GM21723 (cell line): ENCODE measurements at regions not wholly inside any gene's neighbourhood (a gene's known extent, or its start where the extent isn't known, plus 50 kb on each side); places are given as distances from the start of the nearest gene placed in this dataset.
"Not testable (repeated sequence)": the region's sequence is repeated elsewhere in the genome, so short reads cannot be mapped to it uniquely, and the experiment has no call there.

Source experiments
- ATAC-seq: cut with Tn5 transposase; IDR thresholded peaks from one replicate; pipeline ENCODE4 v1.9.1; 2021; ENCODE audit warnings: mild to moderate bottlenecking, moderate library complexity; ENCODE audit not compliant: unreplicated experiment

DNA sequence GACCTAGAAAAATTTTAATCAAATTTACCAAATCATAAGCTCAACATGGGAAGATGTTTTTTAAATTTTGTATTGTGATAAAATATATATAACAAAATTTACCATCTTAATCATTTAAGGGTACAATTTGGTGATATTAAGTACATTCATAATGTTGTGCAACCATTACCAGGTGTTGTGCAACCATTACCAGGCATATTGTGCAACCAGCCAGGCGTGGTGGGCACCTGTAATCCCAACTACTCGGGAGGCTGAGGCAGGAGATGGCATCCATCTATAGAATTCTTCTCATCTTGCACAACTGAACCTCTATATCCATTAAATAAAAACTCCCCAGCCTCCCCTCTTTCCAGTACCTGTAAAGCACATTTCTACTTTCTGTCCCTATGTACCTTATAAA, 124.5 kb upstream of the SLC13A1 start:
- no peak for ATAC-seq

DNA sequence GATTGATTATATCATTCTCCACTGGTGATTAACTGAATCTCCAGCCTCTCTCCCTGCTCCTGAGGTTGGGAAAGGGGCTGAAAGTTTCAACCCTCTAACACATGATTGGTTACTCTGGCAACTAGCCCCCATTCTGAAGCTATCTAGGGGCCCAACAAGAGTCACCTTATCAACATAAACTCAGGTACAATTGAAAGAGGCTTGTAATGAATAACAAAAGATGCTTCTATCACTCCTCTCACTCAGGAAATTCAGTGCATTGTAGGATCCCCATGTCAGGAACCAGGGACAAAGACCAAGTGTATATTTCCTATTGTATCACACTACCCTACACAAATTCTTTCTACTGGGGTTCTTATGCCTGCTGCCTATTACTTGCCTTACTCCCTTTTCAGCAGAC, 123.9 kb upstream of the SLC13A1 start:
- no peak for ATAC-seq

DNA sequence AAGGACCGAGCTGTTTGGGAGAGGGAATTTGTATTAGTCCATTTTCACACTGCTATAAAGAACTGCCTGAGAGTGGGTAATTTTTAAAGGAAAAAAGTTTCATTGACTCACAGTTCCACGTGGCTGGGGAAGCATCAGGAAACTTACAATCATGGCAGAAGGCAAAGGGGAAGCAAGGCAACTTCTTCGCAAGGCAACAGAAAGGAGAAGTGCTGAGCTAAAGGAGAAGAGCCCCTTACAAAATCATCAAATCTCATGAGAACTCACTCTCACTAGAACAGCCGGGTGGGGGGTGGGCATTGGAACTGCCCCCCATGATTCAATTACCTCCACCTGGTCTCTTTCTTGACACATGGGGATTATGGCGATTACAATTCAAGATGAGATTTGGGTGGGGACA, 121.8 kb upstream of the SLC13A1 start:
- ATAC-seq = not testable (repeated sequence)

DNA sequence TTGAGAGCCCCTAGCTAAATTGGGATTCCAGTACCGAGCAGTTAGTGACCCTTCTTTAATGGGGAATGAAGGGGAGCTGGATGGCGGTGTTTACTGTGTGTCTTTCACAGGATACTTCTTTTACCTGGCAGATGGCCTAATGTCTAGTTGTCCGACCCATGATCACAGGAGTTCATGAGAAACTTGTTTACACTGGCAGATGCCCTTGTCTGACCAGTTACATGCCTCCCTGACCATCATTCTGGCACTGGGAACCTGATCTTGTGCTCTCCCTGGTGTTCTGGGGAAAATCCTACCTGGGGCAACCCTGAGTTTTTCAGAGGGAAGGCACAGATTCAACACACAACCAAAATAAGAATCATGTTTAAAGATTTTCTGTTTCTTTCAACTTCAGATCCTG, 120.1 kb upstream of the SLC13A1 start:
- ATAC-seq = no peak

DNA sequence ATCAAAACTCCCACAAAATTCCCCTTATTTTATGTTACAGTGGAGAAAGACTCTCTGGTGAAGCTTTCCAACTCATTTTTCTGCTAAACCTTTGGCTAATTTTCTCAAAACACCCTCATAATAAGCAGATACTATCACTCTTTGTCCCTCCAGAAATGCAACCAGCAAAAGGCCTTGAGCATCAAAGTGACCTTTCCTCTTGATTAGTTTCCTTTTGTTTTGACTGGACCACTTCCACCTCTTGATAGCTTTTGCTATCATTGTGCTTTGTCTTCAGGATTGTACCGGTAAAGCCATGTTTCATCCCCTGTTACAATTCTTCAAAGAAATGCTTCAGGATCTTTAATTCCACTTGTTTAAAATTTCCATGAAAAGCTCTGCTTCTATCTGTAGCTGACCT, 115.1 kb upstream of the SLC13A1 start:
- no peak for ATAC-seq

DNA sequence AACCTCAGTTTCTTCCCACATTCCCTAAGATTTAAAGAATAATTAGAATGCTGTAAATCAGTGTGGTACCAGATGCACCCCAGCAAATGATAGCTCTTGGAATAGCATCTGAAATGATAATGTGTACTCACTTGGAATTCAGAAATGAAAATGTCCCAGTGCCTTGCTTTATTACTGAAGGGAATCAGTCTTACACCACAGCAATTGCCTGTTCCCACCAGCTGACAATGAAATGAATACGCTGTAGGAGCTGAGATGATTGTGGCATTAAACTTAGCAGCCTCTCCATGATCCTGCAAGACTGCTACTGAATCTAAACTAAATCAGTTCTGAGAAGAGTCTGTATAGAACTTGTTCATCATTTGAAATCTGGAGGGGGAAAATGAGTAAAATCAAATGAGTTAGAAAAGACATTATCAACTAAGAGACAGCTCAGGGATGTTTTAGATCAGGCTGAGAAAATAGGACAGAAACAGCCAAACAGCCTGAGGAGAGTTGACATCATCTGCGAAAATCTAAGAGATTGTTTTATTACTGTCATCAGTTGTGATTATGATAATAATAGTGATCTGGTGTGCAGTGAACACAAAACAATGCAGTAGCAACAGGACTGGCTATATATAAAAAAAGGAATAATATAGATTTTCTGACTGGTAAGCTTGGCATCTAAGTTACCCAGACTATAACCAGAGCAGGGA, 108.6 kb upstream of the SLC13A1 start:
- ATAC-seq = no peak

DNA sequence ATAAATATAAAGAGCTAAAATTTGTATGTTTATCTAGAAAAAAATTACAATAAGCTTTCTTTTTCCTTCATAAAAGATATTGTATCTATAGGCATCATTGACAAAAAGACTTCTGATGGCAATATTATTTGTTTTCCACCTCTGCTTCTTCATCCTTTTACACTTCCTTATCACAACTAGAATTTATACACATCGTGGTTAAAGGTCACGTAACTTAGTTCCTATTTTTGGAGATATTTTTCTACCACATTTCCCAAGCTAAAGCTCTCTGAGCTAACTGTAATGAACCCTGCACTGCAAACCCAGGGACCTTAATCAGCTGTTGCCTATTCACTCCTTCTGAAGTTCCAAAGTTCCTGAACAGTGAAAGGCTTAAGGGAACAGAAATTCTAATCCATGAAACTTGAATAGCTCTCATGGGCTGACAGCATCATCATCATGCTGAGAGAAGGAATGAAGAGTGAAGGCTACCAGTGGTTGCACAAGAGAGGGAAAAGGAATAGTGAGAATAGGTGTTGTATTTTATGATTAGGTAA, 106.1 kb upstream of the SLC13A1 start:
- ATAC-seq = no peak

DNA sequence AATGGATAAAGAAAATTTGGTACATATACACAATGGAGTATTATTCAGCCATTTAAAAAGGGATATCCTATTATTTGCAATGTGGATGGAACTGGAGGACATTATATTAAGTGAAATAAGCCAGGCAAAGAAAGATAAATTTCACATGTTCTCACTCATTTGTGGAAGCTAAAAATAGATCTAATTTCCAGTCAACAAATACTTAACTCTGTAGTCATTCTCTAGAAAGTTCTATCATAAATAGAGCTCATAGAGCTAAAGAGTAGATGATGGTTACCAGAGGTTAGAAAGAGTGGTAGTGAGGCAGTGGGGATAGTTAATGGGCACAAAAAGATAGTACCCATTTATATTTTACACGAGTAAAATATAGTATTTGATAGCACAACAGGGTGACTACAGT, 104.2 kb upstream of the SLC13A1 start:
- no peak for ATAC-seq

DNA sequence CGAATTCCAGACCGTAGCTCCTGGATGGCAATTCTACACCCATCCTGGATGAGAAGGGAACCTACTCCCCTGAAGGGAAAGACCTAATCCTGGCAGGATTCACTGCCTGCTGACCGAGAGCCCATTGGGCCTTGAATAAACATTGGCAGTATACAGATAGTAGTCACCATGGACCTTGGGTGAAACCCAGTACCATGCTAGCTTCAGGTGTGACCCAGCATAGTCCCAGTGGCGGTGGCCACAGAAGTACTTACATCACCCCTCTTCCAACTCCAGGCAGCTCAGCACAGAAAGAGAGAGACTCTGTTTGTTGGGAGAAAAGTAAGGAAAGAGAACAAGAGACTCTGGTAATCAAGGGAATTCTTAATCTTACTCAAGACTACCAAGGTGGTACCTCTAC, 97.2 kb upstream of the SLC13A1 start:
- no peak for ATAC-seq

DNA sequence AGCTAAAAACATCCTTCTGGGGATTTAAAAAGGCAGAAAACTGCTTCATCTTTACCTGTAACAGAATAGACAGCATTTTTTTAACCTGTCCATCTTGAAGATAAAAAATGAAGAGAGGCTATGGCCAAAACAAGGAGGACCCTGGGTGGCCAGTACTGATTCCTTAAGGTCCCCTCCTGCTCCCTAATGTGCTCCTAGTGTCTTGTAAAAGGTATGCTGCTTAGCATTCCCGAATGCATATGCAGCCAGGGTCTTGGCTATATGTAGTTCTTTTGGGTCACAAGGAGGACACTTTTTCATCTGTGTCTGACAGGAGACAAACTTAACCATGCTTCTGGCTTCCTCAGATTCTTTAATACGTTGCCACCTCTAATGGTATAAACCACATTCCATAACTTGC, 93.9 kb upstream of the SLC13A1 start:
- no peak for ATAC-seq

DNA sequence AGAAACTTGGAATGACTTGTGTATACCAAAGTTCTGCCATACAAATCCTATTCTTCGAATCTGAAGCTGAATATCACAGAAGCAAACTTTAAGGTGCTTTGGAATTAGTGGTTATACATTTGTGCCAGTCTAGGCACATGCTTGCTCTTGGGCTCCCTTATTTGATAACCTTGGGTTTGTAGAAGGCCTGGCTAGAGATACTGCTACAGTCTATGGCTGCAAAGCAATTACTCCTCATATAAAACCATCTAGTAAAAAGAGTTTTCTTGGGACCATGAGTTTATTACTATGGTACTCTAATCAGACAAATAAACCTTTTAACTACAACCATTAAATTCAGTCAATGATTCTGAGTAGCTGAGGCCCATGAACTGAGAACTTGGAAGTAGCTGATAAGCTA, 92.5 kb upstream of the SLC13A1 start:
- ATAC-seq = no peak

DNA sequence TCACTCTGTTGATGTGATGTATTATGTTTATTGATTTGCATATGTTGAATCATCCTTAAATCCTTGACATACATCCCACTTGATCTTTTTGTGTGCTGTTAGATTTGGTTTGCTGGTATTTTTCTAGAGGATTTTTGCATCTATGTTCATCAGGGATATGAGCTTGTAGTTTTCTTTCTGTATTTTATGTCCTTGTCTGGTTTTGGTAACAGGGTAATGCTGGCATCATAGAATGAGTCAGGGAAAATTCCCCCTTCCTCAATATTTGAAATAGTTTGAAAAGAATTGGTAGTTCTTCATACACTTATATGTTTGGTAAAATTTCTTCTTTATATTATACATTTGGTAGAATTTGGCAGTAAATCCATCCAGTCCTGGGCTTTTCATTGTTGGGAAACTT, 89.4 kb upstream of the SLC13A1 start:
- ATAC-seq = no peak

DNA sequence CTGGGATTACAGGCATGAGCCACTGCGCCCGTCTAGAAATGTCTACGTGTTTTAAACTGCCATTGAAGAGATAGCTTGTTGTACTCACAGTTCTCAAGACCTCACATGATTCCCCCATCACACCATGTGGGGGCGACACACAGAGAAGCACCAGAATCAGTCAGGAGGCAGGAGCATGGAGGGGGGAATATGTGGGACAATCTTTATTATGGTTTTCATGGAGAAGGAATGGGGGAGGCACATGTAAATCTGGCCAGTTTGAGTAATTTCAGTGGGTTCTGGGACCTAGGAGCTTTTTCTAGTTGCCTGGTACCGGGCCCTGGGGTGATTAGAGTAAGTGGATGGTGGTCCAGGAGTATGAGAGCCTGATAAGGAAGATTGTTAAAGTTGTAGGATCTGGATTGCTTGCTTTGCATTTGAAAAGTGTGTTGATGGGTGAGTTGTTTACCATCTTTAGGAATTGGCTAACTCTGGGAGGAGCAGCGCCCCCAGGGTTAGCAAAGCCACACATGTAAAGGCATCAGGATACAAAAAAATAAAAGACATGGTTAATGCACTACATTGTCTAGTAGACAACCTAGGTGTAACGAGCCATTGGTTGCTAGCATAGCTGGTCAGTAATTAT, 85.4 kb upstream of the SLC13A1 start:
- no peak for ATAC-seq

DNA sequence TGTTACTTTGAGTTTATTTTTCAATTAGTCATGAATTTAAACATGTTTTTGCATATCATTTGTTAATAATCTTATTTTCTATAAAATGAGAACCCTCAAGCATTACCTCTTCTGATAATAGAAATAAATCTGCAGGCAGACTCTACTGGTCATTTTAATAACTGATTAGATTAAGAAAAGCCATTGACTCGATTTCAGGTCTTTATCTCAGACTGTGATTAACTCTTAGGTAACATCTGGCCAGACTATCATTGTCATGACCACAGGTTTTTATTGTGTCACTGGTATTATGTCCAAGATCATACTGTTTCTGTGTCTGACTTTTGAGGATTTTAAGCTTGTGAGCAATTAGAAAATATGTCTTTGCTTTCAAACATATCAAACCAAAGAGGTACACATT, 83.6 kb upstream of the SLC13A1 start:
- no peak for ATAC-seq

DNA sequence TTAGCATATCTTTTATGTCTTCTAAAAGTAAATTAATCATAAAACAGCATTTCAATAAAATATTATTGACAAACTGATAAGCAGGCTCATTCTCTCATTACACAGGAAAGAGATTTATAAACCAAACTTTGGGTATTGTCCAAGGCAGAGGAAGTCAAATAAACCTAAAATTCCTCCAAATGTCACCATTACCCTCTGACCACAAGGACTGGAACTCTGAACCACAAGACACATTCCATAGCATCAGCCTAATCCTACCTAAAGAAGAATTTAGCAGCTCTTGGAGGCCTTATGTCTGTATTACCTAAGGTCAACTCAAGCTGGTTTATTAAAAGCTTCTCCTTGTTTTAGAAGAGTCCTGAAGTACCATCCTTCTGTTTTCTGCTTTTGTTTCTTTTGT, 82.4 kb upstream of the SLC13A1 start:
- no peak for ATAC-seq

DNA sequence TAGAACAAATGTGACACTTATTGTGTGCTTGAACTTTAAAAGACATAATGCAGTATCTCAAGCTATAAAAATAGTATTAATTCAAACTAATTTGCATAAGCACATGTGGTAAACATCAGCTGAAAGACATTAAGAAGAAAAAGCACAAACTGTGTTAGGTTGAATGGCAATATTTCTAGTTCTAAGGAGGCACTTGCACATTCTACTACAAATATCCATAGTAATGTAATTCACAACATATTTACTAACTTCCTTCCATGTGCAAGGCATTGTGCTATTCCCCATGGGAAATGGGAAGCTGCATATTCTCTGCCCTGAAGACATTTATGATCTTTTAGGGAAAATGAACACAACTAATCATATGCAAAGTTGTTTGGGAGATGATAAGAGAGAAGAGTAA, 80.2 kb upstream of the SLC13A1 start:
- no peak for ATAC-seq

DNA sequence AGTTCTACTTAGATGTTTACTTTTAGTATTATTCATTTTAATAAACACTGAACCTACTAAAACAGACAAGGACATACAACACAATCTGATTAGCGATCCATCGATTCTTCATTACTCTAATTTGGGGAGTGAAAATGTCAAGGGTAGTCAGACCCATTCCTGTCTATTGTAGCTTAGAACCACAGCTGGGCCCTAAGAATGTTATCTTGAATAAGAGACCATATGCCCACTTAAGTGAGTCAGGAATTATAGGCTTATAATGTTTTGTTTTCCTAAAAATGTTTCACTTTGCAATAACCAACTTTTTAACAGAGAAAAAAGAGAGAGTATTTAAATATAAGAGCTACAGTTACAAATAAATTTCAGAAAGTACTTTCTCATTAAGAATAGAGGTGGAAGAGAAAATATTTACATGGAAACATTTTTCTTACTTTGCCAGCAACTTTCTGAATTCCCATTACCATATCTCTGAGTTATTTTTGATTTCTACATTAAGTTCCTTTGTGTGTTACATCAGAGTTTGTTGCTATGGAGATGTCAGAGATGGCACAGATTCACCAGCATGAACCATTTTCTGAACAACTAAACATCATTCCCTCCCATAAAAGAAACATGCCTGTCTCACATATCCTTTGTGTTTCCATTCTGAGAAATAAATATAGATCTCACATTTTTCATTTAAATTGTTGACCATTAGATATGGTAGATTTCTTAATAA, 75.4 kb upstream of the SLC13A1 start:
- ATAC-seq = no peak

DNA sequence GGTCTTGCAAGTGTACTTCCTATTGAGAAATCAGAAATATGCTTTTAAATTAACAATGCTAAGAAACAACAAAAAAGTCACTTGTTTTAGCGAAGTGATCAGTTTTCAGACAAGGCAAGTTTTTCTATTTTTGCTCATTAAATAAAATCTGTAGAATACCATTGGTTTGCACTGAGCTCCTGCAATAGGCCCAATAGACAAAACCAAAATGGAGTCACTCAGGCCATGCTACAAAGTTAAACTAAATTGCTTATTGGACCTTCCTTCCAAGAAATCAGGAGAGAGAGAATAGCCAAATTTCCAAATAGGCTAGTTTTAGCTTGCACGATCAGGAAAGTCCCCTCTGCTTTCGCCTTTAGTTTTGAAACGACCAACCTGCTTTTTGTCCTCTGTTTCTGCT, 73.4 kb upstream of the SLC13A1 start:
- no peak for ATAC-seq

DNA sequence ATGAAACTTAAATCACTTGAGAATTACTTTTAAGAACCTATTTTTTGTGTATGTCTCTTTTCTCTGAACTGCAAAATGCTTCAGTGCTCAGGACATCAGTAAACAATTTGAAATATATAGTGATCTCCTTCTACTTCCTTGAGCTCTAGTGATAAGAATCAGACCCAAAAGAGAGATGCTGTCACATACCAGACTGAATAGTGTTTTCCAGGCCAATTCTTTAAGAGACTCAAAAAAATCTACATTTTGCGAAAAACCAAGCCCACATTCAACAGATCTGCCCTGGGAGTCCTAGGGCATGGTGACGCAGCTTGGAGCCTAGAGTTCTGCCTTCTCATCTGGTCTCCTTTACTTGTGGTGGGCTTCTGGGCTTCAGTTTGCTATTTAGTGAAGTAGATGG, 72.1 kb upstream of the SLC13A1 start:
- no peak for ATAC-seq

DNA sequence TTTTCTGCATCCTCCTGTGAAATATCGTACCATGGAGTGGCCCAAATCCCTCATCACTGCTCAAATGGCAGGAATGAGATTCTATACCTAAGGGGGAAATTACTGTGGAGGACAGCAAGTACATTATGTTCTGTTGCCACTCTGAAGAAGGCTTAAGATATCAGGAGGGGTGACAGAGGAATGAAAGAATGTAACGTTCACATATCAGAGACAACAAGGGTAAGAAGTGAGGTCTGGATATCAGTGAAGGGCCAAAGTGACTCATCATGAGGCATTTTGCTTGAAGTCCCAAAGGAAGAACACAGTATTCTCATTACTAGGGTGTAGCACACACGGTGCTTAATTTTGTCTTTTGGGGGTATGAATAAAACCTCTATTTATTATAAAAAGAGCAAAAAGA, 71.5 kb upstream of the SLC13A1 start:
- no peak for ATAC-seq

DNA sequence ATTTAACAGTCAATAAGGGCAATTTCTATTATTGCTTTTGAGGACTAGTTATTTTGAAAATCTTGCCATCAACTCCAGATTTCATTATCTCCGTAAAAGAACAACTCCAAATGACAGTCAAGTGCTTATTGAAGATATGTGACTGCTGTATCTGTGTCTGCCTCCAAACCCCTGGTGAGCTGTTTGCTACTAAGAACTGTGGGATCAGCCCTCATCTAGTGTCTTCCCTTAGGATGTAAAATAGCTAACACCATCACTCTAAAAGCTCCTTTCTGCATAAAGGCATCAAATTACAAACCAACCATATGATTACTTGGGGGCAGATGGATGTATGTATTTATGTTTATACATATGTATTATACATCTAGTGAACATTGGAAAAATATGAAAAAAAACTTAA, 70.8 kb upstream of the SLC13A1 start:
- ATAC-seq = no peak

DNA sequence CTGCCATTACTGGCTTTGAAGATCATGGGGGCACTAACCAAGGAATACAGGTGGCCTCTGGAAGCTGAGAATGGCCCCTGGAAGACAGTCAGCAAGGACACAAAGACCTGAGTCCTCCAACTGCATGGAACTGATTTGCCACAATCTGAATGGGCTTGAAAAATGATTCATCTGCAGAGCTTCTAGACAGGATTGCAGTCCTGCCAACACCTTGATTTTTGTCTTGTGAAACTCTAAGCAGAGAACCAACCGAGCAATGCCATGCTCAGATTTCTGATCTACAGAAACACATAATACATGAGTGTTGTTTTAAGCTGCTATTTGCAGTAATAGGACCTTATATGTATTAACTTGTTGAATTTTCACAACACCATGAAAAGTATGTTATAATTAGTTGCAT, 66.1 kb upstream of the SLC13A1 start:
- no peak for ATAC-seq
